Neuronal stem cell (in vitro differentiated cells): ENCODE measurements at regions not wholly inside any gene's neighbourhood (a gene's known extent, or its start where the extent isn't known, plus 50 kb on each side); places are given as distances from the start of the nearest gene placed in this dataset.

ENCODE experiments used
- DNase-seq: peaks from one replicate; pipeline ENCODE4 v3.0.0-alpha.2; 2013; ENCODE audit warnings: low spot score
- H2AFZ ChIP-seq: one replicate; pipeline ENCODE4 v1.6.1; 2013; ENCODE audit warnings: mild to moderate bottlenecking, low read length, inconsistent platforms
- H2AK5ac ChIP-seq: 2 replicates; pipeline ENCODE4 v1.6.1; 2013; ENCODE audit warnings: low read depth, mild to moderate bottlenecking, inconsistent platforms, low read length, moderate library complexity, mixed read lengths
- H2BK120ac ChIP-seq: 2 replicates; pipeline ENCODE4 v1.6.1; 2013; ENCODE audit warnings: low read depth, mild to moderate bottlenecking, inconsistent platforms, low read length, moderate library complexity, mixed read lengths
- H2BK12ac ChIP-seq: one replicate; pipeline ENCODE4 v1.6.1; 2013; ENCODE audit warnings: low read length, inconsistent platforms
- H2BK15ac ChIP-seq: 2 replicates; pipeline ENCODE4 v1.6.1; 2013; ENCODE audit warnings: mild to moderate bottlenecking, low read length, inconsistent platforms, mixed read lengths
- H2BK5ac ChIP-seq: one replicate; pipeline ENCODE4 v1.6.1; 2013; ENCODE audit warnings: inconsistent platforms, mild to moderate bottlenecking, low read length, moderate library complexity
- H3K14ac ChIP-seq: one replicate; pipeline ENCODE4 v1.6.1; 2013; ENCODE audit warnings: low read length, inconsistent platforms
- H3K18ac ChIP-seq: 2 replicates; pipeline ENCODE4 v1.6.1; 2013; ENCODE audit warnings: low read length, inconsistent platforms
- H3K23ac ChIP-seq: 2 replicates; pipeline ENCODE4 v1.6.1; 2013; ENCODE audit warnings: low read depth, mild to moderate bottlenecking, mixed read lengths, low read length, inconsistent platforms; ENCODE audit not compliant: poor library complexity
- H3K27ac ChIP-seq: replicated peaks from 3 replicates; pipeline ENCODE4 v1.5.1; 2013; ENCODE audit warnings: low read length, inconsistent platforms
- H3K27me3 ChIP-seq, 3 experiments: 2 replicates each; pipeline ENCODE4 v1.6.1; 2013; ENCODE audit warnings: low read length in 3 of 3, mild to moderate bottlenecking in 2 of 3, inconsistent platforms in 1 of 3, low read depth in 1 of 3, mixed read lengths in 1 of 3, moderate library complexity in 1 of 3; ENCODE audit not compliant: control insufficient read depth in 3 of 3, insufficient read depth in 3 of 3
- H3K36me3 ChIP-seq, 2 donors: replicated peaks in 1 of 2; 2 replicates each; pipeline ENCODE4 v1.6.1; 2013; ENCODE audit warnings: low read length in 2 of 2; ENCODE audit not compliant: control insufficient read depth in 2 of 2, insufficient read depth in 2 of 2
- H3K4ac ChIP-seq: 2 replicates; pipeline ENCODE4 v1.6.1; 2013; ENCODE audit warnings: inconsistent platforms, mild to moderate bottlenecking, low read length, moderate library complexity
- H3K4me1 ChIP-seq, 2 donors: 1 replicate in 1 of 2; 2 replicates in 1 of 2; pipeline ENCODE4 v1.6.1; 2013; ENCODE audit warnings: low read length in 2 of 2, low read depth in 1 of 2; ENCODE audit not compliant: control insufficient read depth in 2 of 2, insufficient read depth in 1 of 2
- H3K4me2 ChIP-seq: one replicate; pipeline ENCODE4 v1.6.1; 2013; ENCODE audit warnings: mild to moderate bottlenecking, low read length, inconsistent platforms; ENCODE audit not compliant: insufficient read depth, poor library complexity, severe bottlenecking
- H3K4me3 ChIP-seq, 2 donors: 2 replicates each; pipeline ENCODE4 v1.5.1; 2013; ENCODE audit warnings: low read length in 2 of 2, mild to moderate bottlenecking in 2 of 2, inconsistent platforms in 1 of 2, moderate library complexity in 1 of 2
- H3K79me1 ChIP-seq: one replicate; pipeline ENCODE4 v1.6.1; 2013; ENCODE audit warnings: low read depth, mild to moderate bottlenecking, inconsistent platforms, low read length, moderate library complexity
- H3K9ac ChIP-seq: one replicate; pipeline ENCODE4 v1.6.1; 2013; ENCODE audit warnings: mild to moderate bottlenecking, low read depth, low read length, inconsistent platforms; ENCODE audit not compliant: poor library complexity
- H3K9me3 ChIP-seq, 2 donors: replicated peaks in 1 of 2; 2 replicates each; pipeline versions ENCODE3 to v1.6.1; 2013; ENCODE audit warnings: low read length in 2 of 2, mild to moderate bottlenecking in 2 of 2, inconsistent platforms in 1 of 2, low read depth in 1 of 2, mixed read lengths in 1 of 2, moderate library complexity in 1 of 2; ENCODE audit not compliant: control insufficient read depth in 2 of 2, insufficient read depth in 1 of 2
- H4K8ac ChIP-seq: one replicate; pipeline ENCODE4 v1.6.1; 2013; ENCODE audit warnings: low read depth, mild to moderate bottlenecking, inconsistent platforms, low read length, moderate library complexity
- H4K91ac ChIP-seq: one replicate; pipeline ENCODE4 v1.6.1; 2013; ENCODE audit warnings: low read length, low read depth, mild to moderate bottlenecking, inconsistent platforms; ENCODE audit not compliant: poor library complexity
- WGBS, 2 donors: extraction: QIAGEN DNeasy Blood & Tissue Kit; methylation state at CpG; one replicate each; pipeline ENCODE4 v1.1.7; 2013; ENCODE audit warnings: missing lambda C conversion rate in 2 of 2, mixed read lengths in 1 of 2; ENCODE audit not compliant: insufficient read length in 2 of 2, insufficient replicate concordance in 1 of 2; ENCODE audit errors: extremely low coverage in 2 of 2; 5-methylcytosine and 5-hydroxymethylcytosine counted together

DNA sequence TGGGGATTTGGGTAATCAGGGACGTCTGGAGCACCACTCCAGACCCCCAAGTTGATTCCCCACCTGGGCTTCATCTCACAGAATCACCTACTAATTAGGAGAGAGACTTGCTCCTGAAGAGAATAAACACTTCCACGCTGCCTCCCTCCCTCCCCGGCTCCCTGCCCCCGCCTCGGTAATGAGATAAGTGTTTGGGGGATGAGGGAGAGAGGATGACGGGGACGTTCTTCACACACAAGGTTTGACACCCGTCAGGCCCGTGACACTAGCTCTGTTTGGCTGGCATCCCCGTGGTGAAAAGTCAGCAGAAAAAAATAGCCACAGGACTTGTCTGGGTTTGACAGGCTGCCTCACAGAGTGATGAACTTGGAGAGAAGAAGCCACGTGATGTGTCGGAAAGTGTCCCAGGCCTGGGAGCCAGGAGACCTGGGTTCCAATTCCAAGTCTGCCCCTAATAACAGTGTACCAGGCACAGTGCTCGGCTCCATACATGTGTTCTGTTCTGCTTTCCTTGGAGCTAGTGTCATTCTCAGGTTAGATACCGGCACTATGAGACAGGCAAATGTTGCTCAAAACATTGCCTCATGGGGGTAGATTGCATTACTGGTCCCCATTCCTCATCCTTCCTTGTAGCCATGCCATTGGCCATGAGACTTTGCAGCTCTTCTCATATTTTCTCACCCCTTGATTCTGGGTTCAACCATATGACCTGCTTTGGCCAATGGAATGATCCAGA, 578.0 kb downstream of the BCOR start:
- Histone ChIP-seq H3K4me3 (no peak overlapping the region), H3K4ac (no peak overlapping the region), H3K9me3 (peaks cover 0 to 2% of the 10 kb centered on the region in 2 donors), H3K9ac (no peak overlapping the region), H2BK120ac (no peak overlapping the region), H2AK5ac (no peak overlapping the region), H4K8ac (no peak overlapping the region), H3K4me2 (no peak overlapping the region), H2BK5ac (no peak overlapping the region), H3K27me3 (peaks cover 0 to 18% (median 0%) of the 10 kb centered on the region in 3 experiments), H2BK15ac (no peak overlapping the region), H3K14ac (no peak overlapping the region), H3K18ac (no peak overlapping the region), H2BK12ac (no peak overlapping the region), H4K91ac (no peak overlapping the region), H3K36me3 (no peaks in the 10 kb centered on the region), H3K27ac (no peak overlapping the region), H2AFZ (peak overlapping the region; percentile 93), H3K4me1 (peaks cover 8 to 24% of the 10 kb centered on the region in 2 donors), H3K23ac (no peak overlapping the region), H3K79me1 (no peaks in the 10 kb centered on the region)
- no peak for DNase-seq
- no CpG with 5 or more reads among the region's 14 CpGs for WGBS, 2 donors

DNA sequence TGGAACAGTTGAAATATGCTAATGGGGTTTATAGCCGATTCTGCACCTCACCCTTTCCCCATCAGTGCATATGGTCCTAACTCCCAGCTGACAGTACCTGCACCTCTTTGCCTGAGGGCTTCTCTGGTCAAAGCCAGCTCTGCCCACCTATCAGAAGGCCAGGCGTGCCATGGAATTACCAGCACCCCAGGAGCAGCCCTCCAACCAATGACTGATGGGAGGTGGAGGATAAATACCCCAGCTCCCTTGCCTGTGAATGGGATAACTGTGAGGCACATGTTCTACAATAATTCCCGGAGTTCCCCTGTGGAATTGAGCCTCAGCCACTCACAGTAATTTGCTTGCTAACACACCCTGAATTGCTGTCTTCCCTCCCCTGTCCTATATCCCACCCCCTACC, 572.0 kb downstream of the BCOR start:
- no peaks in the 10 kb centered on the region for H3K79me1 ChIP-seq
- no peak overlapping the region for H3K4me3 ChIP-seq
- H2BK12ac ChIP-seq, result no peak overlapping the region
- H2BK120ac ChIP-seq, result no peak overlapping the region
- no peaks in the 10 kb centered on the region for H3K36me3 ChIP-seq
- WGBS, 2 donors, result no CpG with 5 or more reads among the region's 3 CpGs
- no peak for DNase-seq
- no peak overlapping the region for H3K14ac ChIP-seq
- no peak overlapping the region for H3K27ac ChIP-seq
- no peak overlapping the region for H3K23ac ChIP-seq
- no peaks in the 10 kb centered on the region for H3K4me1 ChIP-seq
- H2AK5ac ChIP-seq, result no peak overlapping the region
- H4K91ac ChIP-seq, result no peak overlapping the region
- H3K9ac ChIP-seq, result no peak overlapping the region
- no peaks in the 10 kb centered on the region for H3K9me3 ChIP-seq
- no peak overlapping the region for H3K4me2 ChIP-seq
- peaks cover 0 to 4% (median 0%) of the 10 kb centered on the region in 3 experiments for H3K27me3 ChIP-seq
- H3K18ac ChIP-seq, result no peak overlapping the region
- H2AFZ ChIP-seq, result no peak overlapping the region
- H2BK5ac ChIP-seq, result no peak overlapping the region
- no peak overlapping the region for H2BK15ac ChIP-seq
- H3K4ac ChIP-seq, result no peak overlapping the region
- no peak overlapping the region for H4K8ac ChIP-seq

DNA sequence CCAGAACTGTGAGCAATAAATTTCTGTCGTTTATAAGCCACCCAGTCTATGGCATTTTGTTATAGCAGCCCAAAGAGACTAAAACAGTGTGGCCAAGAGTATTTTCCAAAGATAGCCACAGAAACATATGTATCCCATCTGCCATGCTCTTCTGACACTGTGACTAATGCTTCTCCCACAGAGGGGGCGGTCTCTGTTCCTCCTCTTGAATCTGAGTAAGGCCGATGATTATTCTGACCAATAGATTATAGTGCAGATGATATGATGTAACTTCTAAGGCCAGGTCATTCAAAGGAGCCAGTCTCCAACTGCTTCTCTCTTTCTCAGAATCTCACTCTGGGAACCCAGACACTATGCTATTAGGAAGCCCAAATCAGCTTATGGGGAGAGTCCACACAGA, 570.7 kb downstream of the BCOR start:
- Histone ChIP-seq H2AFZ (no peak overlapping the region), H2BK5ac (no peak overlapping the region), H3K27ac (no peak overlapping the region), H2BK120ac (no peak overlapping the region), H2BK15ac (no peak overlapping the region), H3K79me1 (no peaks in the 10 kb centered on the region), H2BK12ac (no peak overlapping the region), H4K91ac (no peak overlapping the region), H3K9me3 (no peaks in the 10 kb centered on the region), H4K8ac (no peak overlapping the region), H3K36me3 (no peaks in the 10 kb centered on the region), H2AK5ac (no peak overlapping the region), H3K27me3 (peaks cover 0 to 3% (median 0%) of the 10 kb centered on the region in 3 experiments), H3K4me2 (no peak overlapping the region), H3K23ac (no peak overlapping the region), H3K4ac (no peak overlapping the region), H3K9ac (no peak overlapping the region), H3K4me1 (no peaks in the 10 kb centered on the region), H3K14ac (no peak overlapping the region), H3K4me3 (no peak overlapping the region), H3K18ac (no peak overlapping the region)
- WGBS, 2 donors, result no CpG with 5 or more reads among the region's 3 CpGs
- DNase-seq, result no peak

DNA sequence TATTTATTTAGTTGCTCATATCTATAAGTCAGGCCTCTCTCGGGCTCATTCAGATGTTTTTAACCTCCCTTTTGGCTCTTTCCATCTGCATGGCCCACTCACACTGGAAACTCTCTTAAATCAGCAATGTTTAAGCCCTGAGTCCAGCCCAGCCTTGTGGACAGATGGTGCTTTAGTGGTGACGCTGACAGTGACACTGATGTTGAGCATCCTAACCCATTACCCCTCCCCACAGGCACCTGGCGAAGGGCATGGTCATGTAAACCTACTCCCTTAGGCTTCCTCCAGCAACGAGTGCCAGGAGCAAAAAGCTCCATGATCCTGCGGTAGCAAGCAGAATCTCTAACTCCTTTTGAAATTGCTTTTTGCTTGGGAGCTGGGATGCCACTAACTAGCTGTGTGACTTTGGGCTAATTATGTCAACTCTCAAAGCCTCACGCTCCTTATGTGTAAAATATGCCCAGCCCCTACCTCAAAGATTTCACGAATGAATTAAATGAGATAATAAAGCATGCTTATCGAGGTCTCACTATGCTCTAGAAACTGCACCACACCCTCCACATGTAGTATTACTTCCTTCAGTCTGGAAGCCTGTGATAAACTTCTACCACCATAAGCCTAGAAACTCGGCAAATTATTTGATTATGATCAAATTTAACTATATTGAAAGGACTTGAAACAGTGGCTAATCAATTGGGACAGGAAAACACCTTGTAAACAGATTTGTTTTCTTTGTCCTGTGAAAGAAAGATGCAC, 569.4 kb downstream of the BCOR start:
- Histone ChIP-seq H2BK120ac (no peak overlapping the region), H3K9ac (no peak overlapping the region), H3K27ac (no peak overlapping the region), H2BK15ac (no peak overlapping the region), H3K23ac (no peak overlapping the region), H3K18ac (no peak overlapping the region), H3K36me3 (no peaks in the 10 kb centered on the region), H2AFZ (no peak overlapping the region), H3K4me1 (no peaks in the 10 kb centered on the region), H3K9me3 (no peaks in the 10 kb centered on the region), H2BK12ac (no peak overlapping the region), H2AK5ac (no peak overlapping the region), H3K27me3 (peaks cover 0 to 3% (median 0%) of the 10 kb centered on the region in 3 experiments), H3K14ac (no peak overlapping the region), H3K4ac (no peak overlapping the region), H4K91ac (no peak overlapping the region), H3K79me1 (no peaks in the 10 kb centered on the region), H3K4me3 (no peak overlapping the region), H4K8ac (no peak overlapping the region), H3K4me2 (no peak overlapping the region), H2BK5ac (no peak overlapping the region)
- no peak for DNase-seq
- no CpG with 5 or more reads among the region's 9 CpGs for WGBS, 2 donors
